ENCODE measurements at regions not wholly inside any gene's neighbourhood (a gene's known extent, or its start where the extent isn't known, plus 50 kb on each side); places are given as distances from the start of the nearest gene placed in this dataset.

DNA sequence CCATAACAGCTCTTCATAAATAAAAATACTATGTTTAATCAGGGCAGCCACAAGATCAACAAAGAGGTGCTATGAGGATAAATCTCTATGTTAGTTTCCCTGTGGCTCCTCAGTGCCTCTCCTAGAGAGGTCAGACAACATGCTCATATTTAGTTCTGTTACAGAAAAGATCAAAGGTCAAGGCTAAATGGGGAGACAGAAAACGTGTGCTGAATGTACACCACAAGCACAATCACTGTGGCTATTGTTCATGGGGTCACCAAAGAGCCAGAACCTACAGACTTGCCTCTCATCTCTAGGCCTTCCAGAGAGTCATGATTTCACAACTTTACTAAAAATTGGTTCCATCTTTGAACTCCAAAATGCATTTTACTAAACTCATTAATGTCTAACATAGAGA, 409.8 kb downstream of the HACE1 start:
- TF ChIP-seq, protein P1, sequence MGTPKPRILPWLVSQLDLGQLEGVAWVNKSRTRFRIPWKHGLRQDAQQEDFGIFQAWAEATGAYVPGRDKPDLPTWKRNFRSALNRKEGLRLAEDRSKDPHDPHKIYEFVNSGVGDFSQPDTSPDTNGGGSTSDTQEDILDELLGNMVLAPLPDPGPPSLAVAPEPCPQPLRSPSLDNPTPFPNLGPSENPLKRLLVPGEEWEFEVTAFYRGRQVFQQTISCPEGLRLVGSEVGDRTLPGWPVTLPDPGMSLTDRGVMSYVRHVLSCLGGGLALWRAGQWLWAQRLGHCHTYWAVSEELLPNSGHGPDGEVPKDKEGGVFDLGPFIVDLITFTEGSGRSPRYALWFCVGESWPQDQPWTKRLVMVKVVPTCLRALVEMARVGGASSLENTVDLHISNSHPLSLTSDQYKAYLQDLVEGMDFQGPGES (IDR thresholded peaks at IDR 0.05; ENCODE audit: low read depth, low read length), result no peak
- no peak for TF ChIP-seq EP300 (IDR thresholded peaks at IDR 0.05; ENCODE audit: borderline replicate concordance in 1 of 2, low read depth in 1 of 2, low read length in 1 of 2)
- TF ChIP-seq, protein P2, sequence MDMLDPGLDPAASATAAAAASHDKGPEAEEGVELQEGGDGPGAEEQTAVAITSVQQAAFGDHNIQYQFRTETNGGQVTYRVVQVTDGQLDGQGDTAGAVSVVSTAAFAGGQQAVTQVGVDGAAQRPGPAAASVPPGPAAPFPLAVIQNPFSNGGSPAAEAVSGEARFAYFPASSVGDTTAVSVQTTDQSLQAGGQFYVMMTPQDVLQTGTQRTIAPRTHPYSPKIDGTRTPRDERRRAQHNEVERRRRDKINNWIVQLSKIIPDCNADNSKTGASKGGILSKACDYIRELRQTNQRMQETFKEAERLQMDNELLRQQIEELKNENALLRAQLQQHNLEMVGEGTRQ (IDR thresholded peaks at IDR 0.05; ENCODE audit: borderline replicate concordance, low read depth, low read length), result no peak
- TF ChIP-seq POLR2AphosphoS5 (IDR thresholded peaks at IDR 0.05; ENCODE audit: low read depth, low read length), result no peak
